HL-60 (cell line): ENCODE measurements at regions not wholly inside any gene's neighbourhood (a gene's known extent, or its start where the extent isn't known, plus 50 kb on each side); places are given as distances from the start of the nearest gene placed in this dataset.

Source experiments
- CTCF ChIP-seq: IDR thresholded peaks from one replicate; pipeline ENCODE4 v1.5.1; 2011; ENCODE audit warnings: low read length, control low read depth, inconsistent platforms; ENCODE audit not compliant: insufficient read depth
- POLR2AphosphoS5 ChIP-seq: IDR thresholded peaks from 2 replicates; pipeline ENCODE4 v1.6.1; 2012; ENCODE audit warnings: low read depth

GRCh38 chr17:73719588-73720071 is 75.4 kb upstream of the SDK2 start:
- TF ChIP-seq CTCF (no peak), POLR2AphosphoS5 (no peak)
